ENCODE measurements at regions not wholly inside any gene's neighbourhood (a gene's known extent, or its start where the extent isn't known, plus 50 kb on each side); places are given as distances from the start of the nearest gene placed in this dataset.

- TF ChIP-seq CSDC2 (CRISPR knock-in tag; IDR thresholded peaks at IDR 0.05), result no peak
- TF ChIP-seq ZFP3 (CRISPR knock-in tag; IDR thresholded peaks at IDR 0.05), result no peak
- no peak for TF ChIP-seq TCF4 (CRISPR knock-in tag; IDR thresholded peaks at IDR 0.05; ENCODE audit: borderline replicate concordance)
- no peak for TF ChIP-seq BACH2 (CRISPR knock-in tag; IDR thresholded peaks at IDR 0.05; ENCODE audit: borderline replicate concordance)
- TF ChIP-seq, protein P1, sequence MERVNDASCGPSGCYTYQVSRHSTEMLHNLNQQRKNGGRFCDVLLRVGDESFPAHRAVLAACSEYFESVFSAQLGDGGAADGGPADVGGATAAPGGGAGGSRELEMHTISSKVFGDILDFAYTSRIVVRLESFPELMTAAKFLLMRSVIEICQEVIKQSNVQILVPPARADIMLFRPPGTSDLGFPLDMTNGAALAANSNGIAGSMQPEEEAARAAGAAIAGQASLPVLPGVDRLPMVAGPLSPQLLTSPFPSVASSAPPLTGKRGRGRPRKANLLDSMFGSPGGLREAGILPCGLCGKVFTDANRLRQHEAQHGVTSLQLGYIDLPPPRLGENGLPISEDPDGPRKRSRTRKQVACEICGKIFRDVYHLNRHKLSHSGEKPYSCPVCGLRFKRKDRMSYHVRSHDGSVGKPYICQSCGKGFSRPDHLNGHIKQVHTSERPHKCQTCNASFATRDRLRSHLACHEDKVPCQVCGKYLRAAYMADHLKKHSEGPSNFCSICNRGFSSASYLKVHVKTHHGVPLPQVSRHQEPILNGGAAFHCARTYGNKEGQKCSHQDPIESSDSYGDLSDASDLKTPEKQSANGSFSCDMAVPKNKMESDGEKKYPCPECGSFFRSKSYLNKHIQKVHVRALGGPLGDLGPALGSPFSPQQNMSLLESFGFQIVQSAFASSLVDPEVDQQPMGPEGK (CRISPR knock-in tag; IDR thresholded peaks at IDR 0.05; ENCODE audit: borderline replicate concordance), result no peak
- TF ChIP-seq TOX (CRISPR knock-in tag; IDR thresholded peaks at IDR 0.05; ENCODE audit: borderline replicate concordance), result no peak
- TF ChIP-seq POU6F1 (CRISPR knock-in tag; IDR thresholded peaks at IDR 0.05; ENCODE audit: borderline replicate concordance, low read depth), result no peak
Measured at GRCh38 chr6:6771964-6772363, 183.4 kb downstream of the LY86 start.

Data from SK-N-SH treated with all-trans-retinoic acid at 6 μM for 48 hours (cell line).